ENCODE measurements at regions not wholly inside any gene's neighbourhood (a gene's known extent, or its start where the extent isn't known, plus 50 kb on each side); places are given as distances from the start of the nearest gene placed in this dataset.
A peak's percentile ranks its signal among the peaks of the same experiment; 100 is the strongest.

DNA sequence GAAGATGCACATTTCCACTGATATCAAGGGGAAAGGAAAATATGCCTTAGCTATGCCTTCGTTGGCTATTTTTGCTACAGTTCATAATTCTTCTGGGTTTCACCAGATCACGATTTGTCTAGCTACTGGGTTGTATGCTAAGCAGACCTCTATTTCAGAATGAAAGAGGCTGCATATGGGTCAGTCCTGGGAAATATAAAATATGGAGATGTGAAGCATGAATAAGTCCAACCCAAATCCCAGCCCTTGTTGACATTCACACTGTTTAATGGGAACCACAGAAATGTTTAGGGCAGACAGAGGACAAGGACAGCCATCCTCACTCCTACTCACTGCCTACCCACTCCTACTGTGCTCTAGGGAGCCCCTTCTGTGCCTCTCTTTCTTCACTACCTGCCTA, 343.2 kb upstream of the CAMK1G start:
- no peak overlapping the region for H3K27ac ChIP-seq
- TF ChIP-seq CTCF (IDR thresholded peaks at IDR 0.05) (no peak), ZFX (IDR thresholded peaks at IDR 0.05; ENCODE audit: borderline replicate concordance) (no peak)

DNA sequence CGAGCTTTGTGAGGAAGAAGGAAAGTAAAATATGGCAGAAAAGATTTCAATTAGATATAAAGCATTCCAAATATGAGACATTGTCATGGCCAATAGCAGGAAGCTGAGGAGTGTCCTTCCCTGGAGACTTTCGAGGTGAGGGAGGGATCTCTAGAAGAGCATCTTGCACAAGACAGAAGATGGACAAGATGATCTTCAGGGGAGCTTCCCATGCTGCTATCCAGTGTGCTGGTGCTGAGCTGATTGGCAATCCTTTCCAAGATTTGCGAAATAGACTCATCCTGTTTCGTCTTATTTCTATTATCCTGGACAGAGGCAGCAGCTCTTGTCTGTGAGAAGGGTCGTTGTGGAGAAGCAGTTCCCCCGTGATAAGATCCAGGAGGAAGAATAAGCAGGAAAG, 342.0 kb upstream of the CAMK1G start:
- TF ChIP-seq ZFX (IDR thresholded peaks at IDR 0.05; ENCODE audit: borderline replicate concordance) (no peak), CTCF (IDR thresholded peaks at IDR 0.05) (no peak)
- no peak overlapping the region for H3K27ac ChIP-seq

DNA sequence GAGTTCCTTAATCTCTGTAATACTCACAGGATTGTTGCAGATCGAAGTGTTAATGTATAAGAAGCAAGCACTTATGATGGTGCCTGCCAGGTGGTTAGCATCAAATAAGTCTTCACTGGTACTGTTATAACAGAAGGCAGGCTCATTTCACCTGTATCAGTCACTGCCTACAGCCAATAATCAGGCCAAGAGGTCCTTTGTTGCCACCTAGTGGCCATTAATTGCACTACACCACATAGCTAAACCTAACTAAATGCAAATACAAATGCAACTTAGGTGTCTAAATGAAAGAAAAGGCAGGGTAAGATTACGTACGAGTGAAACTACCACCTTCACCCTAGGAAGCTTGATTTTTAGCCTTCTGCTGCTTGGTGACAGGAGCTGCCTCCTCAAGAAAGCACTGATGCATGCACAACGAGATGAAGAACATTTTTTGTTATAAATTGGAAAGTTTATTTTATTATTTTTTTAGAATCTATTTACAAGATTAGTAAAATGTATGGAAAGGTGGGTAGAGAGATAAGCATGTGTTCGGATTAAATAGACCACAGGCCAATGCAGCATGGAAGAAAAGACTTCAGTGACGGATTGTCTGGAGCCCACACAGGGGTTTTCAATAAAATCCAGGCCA, 334.8 kb upstream of the CAMK1G start:
- TF ChIP-seq CTCF (IDR thresholded peaks at IDR 0.05) (peak; percentile 99), ZFX (IDR thresholded peaks at IDR 0.05; ENCODE audit: borderline replicate concordance) (no peak)
- no peak overlapping the region for H3K27ac ChIP-seq

DNA sequence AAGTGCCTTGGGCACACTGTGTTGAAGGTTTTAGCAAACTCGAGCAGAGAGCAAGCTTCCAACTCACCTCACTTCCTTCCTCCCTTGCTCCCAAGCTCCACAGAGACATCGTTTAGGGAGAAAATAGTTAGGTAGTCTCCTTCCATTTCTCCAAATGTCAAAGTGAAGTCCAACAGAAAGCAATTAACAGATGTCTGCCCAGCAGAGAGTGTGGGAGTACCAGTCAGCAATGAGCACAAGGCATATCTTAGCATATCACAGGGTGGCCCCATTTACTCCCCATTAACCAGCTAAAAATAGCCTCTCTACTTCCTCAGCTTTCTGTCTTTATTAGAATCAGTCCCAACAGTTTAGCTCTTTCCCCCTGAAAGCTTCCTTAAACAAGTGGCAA, 334.2 kb upstream of the CAMK1G start:
- TF ChIP-seq CTCF (IDR thresholded peaks at IDR 0.05) (no peak), ZFX (IDR thresholded peaks at IDR 0.05; ENCODE audit: borderline replicate concordance) (no peak)
- H3K27ac ChIP-seq, result no peak overlapping the region

GRCh38 chr1:209249785-209250440, 333.6 kb upstream of the CAMK1G start:
- TF ChIP-seq ZFX (IDR thresholded peaks at IDR 0.05; ENCODE audit: borderline replicate concordance) (no peak), CTCF (IDR thresholded peaks at IDR 0.05) (no peak)
- H3K27ac ChIP-seq, result no peak overlapping the region

DNA sequence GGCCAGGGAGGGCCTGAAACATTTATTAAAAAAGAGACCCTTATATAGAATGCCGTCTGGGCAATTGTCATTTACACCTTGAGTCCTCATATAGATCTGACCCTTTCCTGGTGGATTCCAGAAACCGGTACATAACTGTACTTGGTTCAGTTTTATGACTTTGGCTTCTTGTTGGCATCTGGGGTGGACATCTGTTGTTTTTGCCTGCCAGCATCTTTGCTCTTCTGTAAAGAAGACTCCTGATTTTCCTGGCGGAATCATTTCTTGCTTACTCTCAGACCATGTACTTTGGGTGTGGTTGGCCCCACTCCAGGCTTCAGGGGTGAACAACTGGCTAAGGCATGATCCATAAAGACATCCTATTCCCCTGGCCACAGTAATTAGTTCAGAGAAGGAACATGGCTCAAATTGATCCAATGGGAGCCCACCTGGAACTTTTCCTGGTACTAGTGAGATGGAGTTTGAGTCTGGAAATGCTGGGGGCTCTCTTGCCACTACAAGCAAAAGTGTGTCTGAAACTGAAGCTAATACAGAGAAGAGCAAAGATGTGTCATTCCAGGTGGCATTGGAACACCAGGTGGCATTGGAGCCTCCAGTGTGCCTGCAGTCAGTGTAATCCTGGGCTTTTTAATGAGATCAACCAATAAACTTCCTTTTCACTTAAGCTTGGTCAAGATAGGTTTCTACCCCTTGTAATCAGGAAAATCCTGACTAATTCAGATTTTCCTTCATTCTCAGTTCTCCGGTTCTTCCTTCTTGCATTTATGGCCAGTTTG, 332.5 kb upstream of the CAMK1G start:
- TF ChIP-seq ZFX (IDR thresholded peaks at IDR 0.05; ENCODE audit: borderline replicate concordance) (no peak), CTCF (IDR thresholded peaks at IDR 0.05) (0 out of 2 replicates have a peak, but pooled peaks have one; percentile 6)

More for the DNA sequence above, 332.5 kb upstream of the CAMK1G start:
- H3K27ac ChIP-seq, result no peak overlapping the region
